Activated naive CD4-positive, alpha-beta T cell treated with anti-CD3 and anti-CD28 coated beads, Interleukin-2, amount 10 ng/mL, durations not matched to agents 7 days and 5 days (primary cell): ENCODE measurements at regions not wholly inside any gene's neighbourhood (a gene's known extent, or its start where the extent isn't known, plus 50 kb on each side); places are given as distances from the start of the nearest gene placed in this dataset.

Experiments used
- CTCF ChIA-PET: fragments of 350-600 bp; sonication (Branson Sonifier 250); formaldehyde crosslinking; loops from one replicate; lab custom pipeline; 2021; ENCODE audit warnings: antibody characterized with exemption; lab: Charles Lee
- DNase-seq: peaks from one replicate; pipeline ENCODE4 v3.0.0-alpha.2; 2020
- H3K27ac Mint-ChIP-seq: one replicate; pipeline ENCODE4 v1.8.0; 2021; ENCODE audit warnings: mild to moderate bottlenecking, moderate library complexity, mixed read lengths
- H3K27me3 Mint-ChIP-seq: one replicate; pipeline ENCODE4 v1.8.0; 2021; ENCODE audit warnings: mild to moderate bottlenecking, mixed read lengths
- H3K36me3 Mint-ChIP-seq: one replicate; pipeline ENCODE4 v1.8.0; 2021; ENCODE audit warnings: mixed read lengths
- H3K4me1 Mint-ChIP-seq: one replicate; pipeline ENCODE4 v1.8.0; 2021; ENCODE audit warnings: mixed read lengths
- H3K4me3 Mint-ChIP-seq: one replicate; pipeline ENCODE4 v1.8.0; 2021; ENCODE audit warnings: mild to moderate bottlenecking, moderate library complexity, mixed read lengths
- H3K9me3 Mint-ChIP-seq: one replicate; pipeline ENCODE4 v1.8.0; 2021; ENCODE audit warnings: mixed read lengths

DNA sequence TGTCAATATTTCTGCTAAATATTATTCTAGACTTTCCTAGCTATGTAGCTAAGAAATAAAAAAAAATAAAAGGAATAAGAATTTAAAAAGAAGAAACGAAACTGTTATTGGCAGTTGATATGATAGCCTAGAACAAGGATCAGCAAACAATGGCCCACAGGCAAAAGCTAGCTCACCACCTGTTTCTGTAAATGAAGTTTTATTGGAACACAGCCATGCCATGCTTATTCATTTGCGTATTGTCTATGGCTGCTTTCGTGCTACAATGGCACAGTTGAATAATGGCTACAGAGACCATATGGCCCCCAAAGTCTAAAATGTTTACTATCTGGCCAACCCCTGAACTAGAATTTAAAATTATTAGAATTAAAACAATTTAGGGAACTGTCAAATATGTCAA, 952.6 kb upstream of the MAP3K7 start:
- Mint-ChIP-seq H3K9me3 (no peaks in the 10 kb centered on the region), H3K4me1 (no peaks in the 10 kb centered on the region), H3K36me3 (no peaks in the 10 kb centered on the region), H3K27me3 (no peaks in the 10 kb centered on the region), H3K4me3 (no peak overlapping the region), H3K27ac (no peak overlapping the region)
- no peak for DNase-seq
- CTCF ChIA-PET, result no interaction called here

DNA sequence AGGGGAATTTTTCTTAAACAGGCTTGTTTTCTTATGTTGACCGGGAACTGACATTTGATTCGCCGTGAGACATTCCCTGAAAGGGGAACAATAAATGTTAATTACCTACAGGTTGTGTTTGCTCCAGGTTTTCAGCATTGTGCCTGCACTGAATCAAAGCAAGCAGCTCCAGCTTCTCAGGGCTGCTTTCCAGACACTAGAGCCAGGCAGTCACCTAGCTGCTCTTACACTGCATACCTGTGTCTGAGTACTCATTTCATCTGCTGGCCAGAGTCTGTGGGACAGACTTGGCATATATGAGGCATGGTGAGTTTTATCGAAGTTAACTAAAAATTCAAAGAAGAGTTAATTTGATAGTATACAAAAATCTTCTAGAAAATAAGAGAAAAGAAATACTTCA, 951.8 kb upstream of the MAP3K7 start:
- H3K9me3 Mint-ChIP-seq, result no peaks in the 10 kb centered on the region
- no peaks in the 10 kb centered on the region for H3K36me3 Mint-ChIP-seq
- H3K27ac Mint-ChIP-seq, result no peak overlapping the region
- no peak overlapping the region for H3K4me3 Mint-ChIP-seq
- H3K4me1 Mint-ChIP-seq, result no peaks in the 10 kb centered on the region
- CTCF ChIA-PET, result no interaction called here
- DNase-seq, result no peak
- H3K27me3 Mint-ChIP-seq, result no peaks in the 10 kb centered on the region

DNA sequence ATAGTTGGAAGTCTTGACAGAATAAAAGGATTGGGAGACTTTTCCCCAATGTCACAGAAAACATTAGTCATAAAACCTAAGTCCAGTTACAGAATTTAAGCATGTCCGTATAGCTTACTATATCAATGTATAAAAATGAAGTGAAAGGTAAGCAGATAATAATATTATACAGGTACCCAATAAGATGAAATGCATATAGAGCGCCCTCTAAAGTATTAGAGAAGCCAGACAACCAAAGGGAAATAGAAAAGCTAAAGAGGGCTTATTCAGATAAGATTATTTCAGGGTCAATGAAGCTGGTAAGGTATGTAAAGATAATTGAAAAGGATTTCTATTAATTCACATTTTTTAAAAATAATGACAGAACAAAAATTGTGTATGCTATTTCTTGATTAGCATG, 947.7 kb upstream of the MAP3K7 start:
- H3K4me3 Mint-ChIP-seq, result no peak overlapping the region

DNA sequence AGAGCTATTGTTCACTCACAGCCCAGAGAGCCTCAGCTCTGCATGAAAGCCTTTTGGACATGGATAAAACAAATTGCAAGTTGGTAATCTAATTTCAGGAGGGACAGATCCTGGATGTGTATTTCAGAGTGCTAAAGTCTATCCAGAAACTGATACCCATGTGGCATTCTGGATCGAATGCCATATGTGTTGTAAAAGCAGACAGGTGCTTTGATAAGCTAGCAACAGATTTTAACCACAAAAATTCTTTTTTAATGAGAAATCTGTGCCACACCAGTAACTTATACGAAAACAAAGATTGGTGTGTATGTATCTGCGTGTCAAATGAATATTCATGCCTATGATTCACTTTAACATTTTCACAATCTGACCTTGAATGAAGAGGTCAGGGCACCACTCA, 936.6 kb upstream of the MAP3K7 start:
- H3K4me1 Mint-ChIP-seq, result no peaks in the 10 kb centered on the region
- no peak overlapping the region for H3K27ac Mint-ChIP-seq
- H3K9me3 Mint-ChIP-seq, result peaks cover 2% of the 10 kb centered on the region
- no peak overlapping the region for H3K4me3 Mint-ChIP-seq
- DNase-seq, result no peak
- no peaks in the 10 kb centered on the region for H3K36me3 Mint-ChIP-seq
- no peaks in the 10 kb centered on the region for H3K27me3 Mint-ChIP-seq
- CTCF ChIA-PET, result no interaction called here

More for the DNA sequence above, 947.7 kb upstream of the MAP3K7 start:
- H3K4me1 Mint-ChIP-seq, result no peaks in the 10 kb centered on the region
- CTCF ChIA-PET, result no interaction called here
- H3K27me3 Mint-ChIP-seq, result no peaks in the 10 kb centered on the region
- H3K9me3 Mint-ChIP-seq, result peaks cover 1% of the 10 kb centered on the region
- H3K36me3 Mint-ChIP-seq, result no peaks in the 10 kb centered on the region
- DNase-seq, result no peak
- no peak overlapping the region for H3K27ac Mint-ChIP-seq

DNA sequence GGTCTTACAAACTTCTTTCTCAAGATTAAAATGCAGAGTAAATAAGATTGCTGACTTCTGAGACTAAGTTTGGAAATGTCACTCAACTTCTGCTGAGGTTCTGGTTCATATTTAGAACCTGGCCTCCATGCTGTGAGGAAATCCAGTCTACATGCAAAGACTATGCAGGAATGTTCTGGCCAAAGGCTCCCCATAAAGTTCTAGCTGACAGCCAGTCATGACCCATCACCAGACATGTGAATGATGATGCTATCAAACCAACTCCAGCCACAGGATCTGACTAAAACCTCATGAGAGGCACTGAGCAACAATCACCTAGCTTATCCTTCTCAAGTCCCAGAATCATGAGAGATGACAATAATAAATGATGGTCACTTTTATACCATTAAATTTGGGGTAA, 935.1 kb upstream of the MAP3K7 start:
- Mint-ChIP-seq H3K27ac (no peak overlapping the region), H3K4me3 (no peak overlapping the region), H3K4me1 (no peaks in the 10 kb centered on the region), H3K36me3 (no peaks in the 10 kb centered on the region), H3K27me3 (no peaks in the 10 kb centered on the region), H3K9me3 (no peaks in the 10 kb centered on the region)
- CTCF ChIA-PET, result no interaction called here
- no peak for DNase-seq

DNA sequence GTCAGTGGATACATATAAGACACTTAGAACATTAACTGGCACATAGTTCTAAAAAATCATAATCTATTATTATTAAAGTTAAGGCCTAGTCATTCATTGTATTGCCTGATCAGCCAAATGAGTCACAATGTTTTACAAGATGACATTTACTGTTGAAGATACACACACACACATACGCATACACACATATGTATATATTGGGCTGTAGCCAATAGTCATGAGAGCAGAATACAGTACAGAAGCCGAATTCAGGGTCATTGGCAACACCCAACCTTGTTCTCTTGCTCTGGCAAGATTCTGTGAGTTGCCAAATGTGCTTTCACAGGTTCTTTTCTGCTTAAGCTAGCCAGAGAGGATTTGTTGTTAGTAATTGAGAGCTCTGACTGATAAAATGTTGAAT, 922.8 kb upstream of the MAP3K7 start:
- Mint-ChIP-seq H3K4me1 (no peaks in the 10 kb centered on the region), H3K36me3 (no peaks in the 10 kb centered on the region), H3K27ac (no peak overlapping the region), H3K9me3 (peaks cover 2% of the 10 kb centered on the region), H3K4me3 (no peak overlapping the region), H3K27me3 (no peaks in the 10 kb centered on the region)
- no peak for DNase-seq
- CTCF ChIA-PET, result no interaction called here

DNA sequence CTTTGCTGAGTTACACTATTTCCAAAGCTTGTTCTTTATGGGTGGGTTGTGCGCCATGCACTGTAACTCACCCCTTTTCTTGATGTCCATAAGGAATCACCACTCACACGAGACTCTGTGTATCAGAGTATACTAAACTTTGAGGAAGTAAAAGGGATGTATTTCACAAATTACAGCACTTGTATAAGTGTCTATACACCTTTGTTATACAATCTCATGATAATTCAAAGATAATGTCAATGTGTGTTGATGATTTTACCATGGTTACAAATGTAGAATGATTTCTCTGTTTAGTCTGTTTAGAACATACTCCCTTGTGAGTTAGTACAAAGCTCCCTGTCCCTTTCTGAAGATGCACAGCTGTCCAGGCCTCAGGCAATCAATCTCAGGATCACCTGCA, 922.2 kb upstream of the MAP3K7 start:
- no peaks in the 10 kb centered on the region for H3K27me3 Mint-ChIP-seq
- CTCF ChIA-PET, result no interaction called here
- peaks cover 2% of the 10 kb centered on the region for H3K9me3 Mint-ChIP-seq
- no peak for DNase-seq
- H3K27ac Mint-ChIP-seq, result no peak overlapping the region
- no peaks in the 10 kb centered on the region for H3K4me1 Mint-ChIP-seq
- no peaks in the 10 kb centered on the region for H3K36me3 Mint-ChIP-seq
- no peak overlapping the region for H3K4me3 Mint-ChIP-seq

DNA sequence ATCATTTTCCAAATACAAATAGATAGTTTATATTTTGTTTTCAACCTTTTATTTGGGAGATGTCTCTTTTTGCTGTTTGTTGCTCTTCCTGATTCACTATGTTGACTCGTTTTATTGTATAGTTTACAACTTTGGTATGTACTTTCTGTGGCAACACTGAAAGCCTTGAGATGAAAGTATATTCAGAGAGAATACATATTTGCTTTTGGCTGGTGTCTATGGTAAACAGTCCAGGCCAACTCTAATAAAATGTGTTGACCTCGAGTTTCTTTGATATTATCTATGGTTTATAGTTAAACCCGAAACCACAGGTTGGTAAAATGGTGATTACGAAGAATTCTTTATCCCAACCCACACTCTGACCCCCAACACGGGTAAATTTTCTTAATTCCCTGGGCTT, 919.6 kb upstream of the MAP3K7 start:
- Mint-ChIP-seq H3K27me3 (no peaks in the 10 kb centered on the region), H3K4me3 (no peak overlapping the region), H3K9me3 (peaks cover 2% of the 10 kb centered on the region), H3K27ac (no peak overlapping the region), H3K36me3 (no peaks in the 10 kb centered on the region), H3K4me1 (no peaks in the 10 kb centered on the region)
- CTCF ChIA-PET, result no interaction called here
- no peak for DNase-seq

DNA sequence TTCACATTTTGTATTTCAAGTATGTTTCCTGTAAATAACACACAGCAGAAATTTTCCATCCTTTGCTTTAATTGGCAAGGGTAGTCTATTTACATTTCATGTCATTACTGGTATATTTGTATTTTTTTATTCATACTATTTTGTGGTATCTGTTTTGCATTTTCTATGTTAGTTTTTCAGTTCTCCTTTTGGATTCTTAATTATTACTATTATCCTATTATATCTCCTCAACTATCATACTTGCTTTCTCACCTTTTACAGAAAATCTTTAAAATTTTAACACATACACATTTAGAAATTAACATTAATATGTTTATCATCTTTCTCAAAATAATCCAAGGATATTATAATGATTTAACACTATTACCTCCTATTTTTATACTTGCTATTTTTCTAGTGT, 918.3 kb upstream of the MAP3K7 start:
- CTCF ChIA-PET, result no interaction called here
- peaks cover 2% of the 10 kb centered on the region for H3K9me3 Mint-ChIP-seq
- H3K27me3 Mint-ChIP-seq, result no peaks in the 10 kb centered on the region
- no peak overlapping the region for H3K4me3 Mint-ChIP-seq
- DNase-seq, result no peak
- H3K27ac Mint-ChIP-seq, result no peak overlapping the region
- H3K4me1 Mint-ChIP-seq, result no peaks in the 10 kb centered on the region
- no peaks in the 10 kb centered on the region for H3K36me3 Mint-ChIP-seq

DNA sequence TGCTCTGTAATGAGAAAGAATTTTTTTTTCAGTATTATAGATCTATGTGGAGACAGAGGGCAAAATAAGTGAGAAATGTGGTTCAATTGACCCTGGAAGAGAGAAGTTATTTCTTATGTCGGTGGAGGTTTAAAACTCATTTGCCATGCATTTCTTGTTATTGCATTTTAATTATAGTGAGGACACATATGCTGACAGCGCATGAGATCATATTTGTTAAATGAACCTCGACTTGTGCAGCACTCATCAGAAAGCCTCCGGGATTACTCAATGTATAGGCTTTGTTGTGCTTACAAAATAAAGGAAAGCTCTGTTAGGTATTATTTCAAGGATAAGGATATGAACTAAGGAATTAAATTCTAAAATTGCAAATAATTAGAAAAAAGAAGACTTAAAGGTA, 915.1 kb upstream of the MAP3K7 start:
- CTCF ChIA-PET, result no interaction called here
- no peak overlapping the region for H3K27ac Mint-ChIP-seq
- H3K27me3 Mint-ChIP-seq, result no peaks in the 10 kb centered on the region
- H3K9me3 Mint-ChIP-seq, result no peaks in the 10 kb centered on the region
- DNase-seq, result no peak
- H3K36me3 Mint-ChIP-seq, result no peaks in the 10 kb centered on the region
- no peak overlapping the region for H3K4me3 Mint-ChIP-seq
- H3K4me1 Mint-ChIP-seq, result no peaks in the 10 kb centered on the region

DNA sequence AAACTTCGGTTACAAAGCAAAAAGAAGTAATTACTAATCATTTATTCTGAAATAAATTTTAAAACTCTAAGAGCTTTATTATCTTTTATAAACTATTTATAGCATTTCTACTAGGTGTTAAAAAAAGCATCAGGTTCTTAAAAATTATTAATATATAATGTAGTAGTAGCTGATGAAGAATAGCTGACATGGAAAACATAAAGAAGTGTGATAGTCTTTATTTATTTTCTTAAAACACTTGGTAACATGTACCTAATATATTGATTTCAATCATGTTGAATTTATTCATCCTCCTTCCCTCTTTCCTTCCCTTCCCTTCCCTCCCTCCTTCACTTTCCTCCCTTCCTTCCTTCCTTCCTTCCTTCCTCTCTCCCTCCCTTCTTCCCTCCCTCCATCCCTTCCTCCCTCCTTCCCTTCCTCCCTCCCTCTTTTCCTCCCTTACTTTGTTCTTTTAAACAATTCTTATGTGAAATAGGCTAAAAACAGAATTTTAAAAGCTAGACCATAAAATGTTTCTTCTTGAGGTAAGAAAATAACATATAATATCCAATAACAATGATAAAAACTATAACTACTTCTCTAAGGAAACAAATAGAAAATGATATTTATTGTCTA, 913.9 kb upstream of the MAP3K7 start:
- Mint-ChIP-seq H3K36me3 (no peaks in the 10 kb centered on the region), H3K27ac (no peak overlapping the region), H3K4me1 (no peaks in the 10 kb centered on the region), H3K27me3 (no peaks in the 10 kb centered on the region), H3K9me3 (no peaks in the 10 kb centered on the region), H3K4me3 (no peak overlapping the region)
- CTCF ChIA-PET, result no interaction called here
- no peak for DNase-seq

DNA sequence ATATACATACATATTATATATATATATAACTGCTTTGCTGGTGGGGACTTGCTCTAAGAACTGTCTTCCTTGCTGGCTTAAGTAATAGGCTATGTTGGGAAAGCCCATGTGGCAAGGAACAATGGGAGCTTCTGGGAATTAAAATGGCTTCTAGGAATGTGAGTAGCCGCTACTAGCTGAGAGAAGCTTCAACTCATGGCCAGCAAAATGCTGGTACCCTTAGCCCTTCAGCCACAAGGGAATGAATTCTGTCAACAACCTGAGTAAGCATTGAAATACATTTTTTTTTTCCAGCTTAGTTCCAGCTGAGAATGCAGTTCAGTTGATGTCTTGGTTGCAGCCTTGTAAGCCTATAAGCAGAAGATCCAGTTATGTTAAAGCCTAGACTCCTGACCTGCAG, 911.7 kb upstream of the MAP3K7 start:
- H3K36me3 Mint-ChIP-seq, result no peaks in the 10 kb centered on the region
- H3K27ac Mint-ChIP-seq, result no peak overlapping the region
- no peak overlapping the region for H3K4me3 Mint-ChIP-seq
- H3K27me3 Mint-ChIP-seq, result no peaks in the 10 kb centered on the region
- no peaks in the 10 kb centered on the region for H3K9me3 Mint-ChIP-seq
- H3K4me1 Mint-ChIP-seq, result no peaks in the 10 kb centered on the region
- DNase-seq, result no peak
- CTCF ChIA-PET, result interaction anchor here (0.7 kb wide), 1 partner anchor 22 kb away, joined by 4 read pairs; no protein-coding TSS in a partner anchor

DNA sequence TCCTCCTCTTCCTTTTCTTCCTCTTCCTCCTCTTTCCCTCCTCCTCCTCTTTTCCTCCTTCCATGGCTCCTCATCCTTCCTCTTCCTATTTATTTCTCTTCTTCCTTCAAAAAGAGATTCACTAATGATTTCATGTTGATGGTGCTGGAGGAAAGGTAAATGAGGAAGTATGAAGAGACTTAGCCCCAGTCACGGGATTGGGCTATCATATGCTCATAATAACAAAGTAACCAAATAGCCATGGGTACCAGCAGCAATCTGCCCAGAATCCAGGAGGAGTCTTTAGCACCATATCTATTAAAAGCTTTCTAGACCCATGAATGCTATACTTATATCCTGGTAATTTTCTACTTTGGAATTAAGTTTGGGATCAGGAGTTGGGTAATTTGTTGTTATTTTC, 910.9 kb upstream of the MAP3K7 start:
- Mint-ChIP-seq H3K9me3 (no peaks in the 10 kb centered on the region), H3K4me1 (no peaks in the 10 kb centered on the region), H3K27me3 (no peaks in the 10 kb centered on the region), H3K36me3 (no peaks in the 10 kb centered on the region), H3K4me3 (no peak overlapping the region), H3K27ac (no peak overlapping the region)
- CTCF ChIA-PET, result no interaction called here
- DNase-seq, result no peak

DNA sequence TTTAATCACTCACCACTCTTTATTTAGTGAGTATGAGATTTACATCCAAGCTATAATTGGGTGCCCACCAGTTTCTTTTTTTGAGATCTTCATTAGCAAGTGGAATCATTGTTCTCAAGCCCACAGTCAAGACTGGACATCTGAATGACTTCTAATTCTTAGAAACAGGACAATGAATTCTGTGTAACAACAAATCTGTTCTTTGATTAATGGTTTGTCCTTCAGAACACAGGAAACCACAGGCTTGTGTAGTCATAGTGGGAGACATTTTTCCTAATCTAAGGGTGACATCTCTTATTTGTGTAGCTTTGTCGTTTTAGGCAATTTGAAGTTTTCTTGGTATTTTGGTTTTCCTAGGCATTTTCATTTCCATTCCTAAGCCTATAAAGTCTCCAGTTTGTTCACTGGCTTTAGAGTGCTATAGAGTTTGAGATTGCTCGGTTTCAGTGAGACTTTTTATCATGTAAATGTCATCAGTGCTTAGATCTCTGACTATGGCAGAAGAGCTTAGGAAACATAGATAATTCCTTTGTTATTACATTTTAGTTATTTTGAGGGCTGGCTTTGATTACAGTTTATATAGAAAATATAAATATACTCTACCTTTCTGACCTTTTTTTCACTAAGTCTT, 903.9 kb upstream of the MAP3K7 start:
- H3K27ac Mint-ChIP-seq, result no peak overlapping the region
- H3K4me3 Mint-ChIP-seq, result no peak overlapping the region
- no peaks in the 10 kb centered on the region for H3K27me3 Mint-ChIP-seq

DNA sequence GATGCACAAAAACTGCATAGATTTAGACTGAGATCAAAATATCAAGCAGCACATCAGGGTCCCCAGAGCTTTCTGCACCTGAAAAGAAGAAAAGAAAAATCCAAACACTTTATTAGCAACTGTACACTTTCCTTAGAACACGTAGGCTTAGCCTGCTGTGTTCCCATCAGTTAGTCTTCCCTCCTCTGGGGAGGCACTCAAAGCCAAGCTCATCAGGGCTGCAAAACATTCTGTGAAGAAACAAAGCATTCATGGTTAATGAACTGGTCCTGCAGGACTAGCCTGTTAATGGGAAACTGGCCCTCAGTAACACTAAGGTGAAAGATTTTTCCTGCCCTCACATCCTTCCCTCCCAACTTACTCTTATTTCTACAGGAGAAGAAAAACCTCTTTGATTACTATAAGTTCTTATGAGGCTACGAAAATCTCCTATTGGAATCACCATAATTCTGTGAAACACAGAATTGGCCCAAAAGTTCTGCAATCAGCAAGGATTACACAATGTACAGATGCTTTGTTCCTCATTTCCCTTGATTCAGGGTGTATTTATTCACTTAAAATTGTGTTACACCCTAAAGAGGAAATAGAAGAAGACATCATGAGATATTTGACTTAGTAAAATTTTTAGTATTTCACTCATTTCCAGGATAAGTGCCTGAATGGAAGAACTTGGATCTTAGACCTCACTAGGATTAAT, 901.0 kb upstream of the MAP3K7 start:
- Mint-ChIP-seq H3K27me3 (no peaks in the 10 kb centered on the region), H3K4me1 (no peaks in the 10 kb centered on the region), H3K36me3 (no peaks in the 10 kb centered on the region), H3K4me3 (no peak overlapping the region), H3K27ac (no peak overlapping the region), H3K9me3 (no peaks in the 10 kb centered on the region)
- no peak for DNase-seq
- CTCF ChIA-PET, result no interaction called here

More for the DNA sequence above, 903.9 kb upstream of the MAP3K7 start:
- CTCF ChIA-PET, result no interaction called here
- DNase-seq, result no peak
- Mint-ChIP-seq H3K4me1 (no peaks in the 10 kb centered on the region), H3K36me3 (no peaks in the 10 kb centered on the region), H3K9me3 (no peaks in the 10 kb centered on the region)
